H1 (cell line): ENCODE measurements at regions not wholly inside any gene's neighbourhood (a gene's known extent, or its start where the extent isn't known, plus 50 kb on each side); places are given as distances from the start of the nearest gene placed in this dataset.

Source experiments
- CTCF ChIA-PET: fragments of 300-600 bp; sonication (Branson Sonifier 250); formaldehyde crosslinking; loops from one replicate; lab custom pipeline; 2021; ENCODE audit not compliant: partially characterized antibody; lab: Charles Lee
- POLR2A ChIA-PET: fragments of 300-600 bp; sonication (Branson Sonifier 250); formaldehyde crosslinking; loops from one replicate; lab custom pipeline; 2021; ENCODE audit warnings: inconsistent platforms; ENCODE audit not compliant: partially characterized antibody; lab: Charles Lee
- DNase-seq, 2 experiments: peaks; one replicate each; pipeline versions ENCODE4 v3.0.0 to v3.0.0-alpha.2; 2010 to 2022; ENCODE audit warnings: low spot score in 2 of 2, low read depth in 1 of 2, mixed read lengths in 1 of 2
- FAIRE-seq: peaks from 2 replicates; lab custom pipeline; 2011; peaks lifted over from hg19 to GRCh38; lab: Jason Lieb, UNC
- H2AFZ ChIP-seq: 2 replicates; pipeline ENCODE4 v1.8.1; 2012; ENCODE audit warnings: low read length, inconsistent platforms
- H2AK5ac ChIP-seq: 2 replicates; pipeline ENCODE4 v1.6.1; 2013; ENCODE audit warnings: low read depth, low read length
- H2BK120ac ChIP-seq: replicated peaks from 2 replicates; pipeline ENCODE3; 2013; ENCODE audit warnings: low read depth, low read length, inconsistent platforms
- H2BK12ac ChIP-seq: 2 replicates; pipeline ENCODE4 v1.6.1; 2013; ENCODE audit warnings: low read depth, low read length
- H2BK15ac ChIP-seq: 2 replicates; pipeline ENCODE4 v1.6.1; 2013; ENCODE audit warnings: low read length
- H2BK20ac ChIP-seq: 2 replicates; pipeline ENCODE4 v1.6.1; 2013; ENCODE audit warnings: low read length
- H2BK5ac ChIP-seq: 2 replicates; pipeline ENCODE4 v1.6.1; 2013; ENCODE audit warnings: low read depth, low read length
- H3K14ac ChIP-seq: 2 replicates; pipeline ENCODE4 v1.6.1; 2013; ENCODE audit warnings: inconsistent platforms; ENCODE audit not compliant: insufficient read length
- H3K18ac ChIP-seq: 2 replicates; pipeline ENCODE4 v1.6.1; 2013; ENCODE audit warnings: low read length; ENCODE audit errors: extremely low read depth
- H3K23ac ChIP-seq: 2 replicates; pipeline ENCODE4 v1.6.1; 2013; ENCODE audit warnings: inconsistent platforms; ENCODE audit not compliant: insufficient read length
- H3K23me2 ChIP-seq: 2 replicates; pipeline ENCODE4 v1.6.1; 2013; ENCODE audit warnings: low read depth, low read length
- H3K27ac ChIP-seq: 2 replicates; pipeline ENCODE4 v1.6.1; 2011; ENCODE audit warnings: low read depth, low read length, inconsistent platforms
- H3K27me3 ChIP-seq, 4 experiments: replicated peaks in 1 of 4; 1 replicate in 1 of 4; 2 replicates in 3 of 4; pipeline versions ENCODE4 v1.6.1 to v1.8.1; 2011 to 2013; ENCODE audit warnings: low read length in 3 of 4, mild to moderate bottlenecking in 3 of 4, inconsistent platforms in 2 of 4, mixed read lengths in 2 of 4, moderate library complexity in 1 of 4; ENCODE audit not compliant: control insufficient read depth in 3 of 4, insufficient read depth in 3 of 4; ENCODE audit errors: extremely low read depth in 1 of 4
- H3K36me3 ChIP-seq, 4 experiments: 2 replicates each; pipeline versions ENCODE4 v1.6.1 to v1.8.1; 2011 to 2013; ENCODE audit warnings: mild to moderate bottlenecking in 4 of 4, low read length in 3 of 4, moderate library complexity in 2 of 4, control low read depth in 1 of 4, inconsistent platforms in 1 of 4; ENCODE audit not compliant: insufficient read depth in 4 of 4, control insufficient read depth in 2 of 4
- H3K4ac ChIP-seq: replicated peaks from 2 replicates; pipeline ENCODE3; 2013; ENCODE audit warnings: low read length, low read depth, mixed read lengths, inconsistent platforms; ENCODE audit not compliant: insufficient read length
- H3K4me1 ChIP-seq, 4 experiments: replicated peaks in 1 of 4; 1 replicate in 1 of 4; 2 replicates in 3 of 4; pipeline versions ENCODE4 v1.6.1 to v1.8.1; 2011 to 2013; ENCODE audit warnings: low read length in 3 of 4, inconsistent platforms in 2 of 4, mixed read lengths in 1 of 4; ENCODE audit not compliant: insufficient read depth in 4 of 4, control insufficient read depth in 3 of 4
- H3K4me2 ChIP-seq, 2 experiments: 2 replicates each; pipeline versions ENCODE4 v1.6.1 to v1.8.1; 2011 to 2013; ENCODE audit warnings: low read depth in 2 of 2, low read length in 2 of 2, control low read depth in 1 of 2, inconsistent platforms in 1 of 2, mild to moderate bottlenecking in 1 of 2; ENCODE audit not compliant: insufficient read depth in 1 of 2
- H3K4me3 ChIP-seq, 4 experiments: fragments of 200-600, 300-600 bp in 1 of 4; sonication (generic), shearing (Covaris generic), sonication (Bioruptor Twin) in 1 of 4; 2 replicates each; pipeline versions ENCODE4 v1.5.1 to v1.8.1; 2011 to 2016; ENCODE audit warnings: low read length in 4 of 4, low read depth in 3 of 4, control low read depth in 2 of 4, inconsistent platforms in 2 of 4, mild to moderate bottlenecking in 2 of 4, mixed read lengths in 1 of 4, moderate library complexity in 1 of 4; ENCODE audit not compliant: insufficient read depth in 2 of 4; ENCODE audit errors: extremely low read depth in 1 of 4
- H3K56ac ChIP-seq: replicated peaks from 2 replicates; pipeline ENCODE3; 2013; ENCODE audit warnings: low read depth, mild to moderate bottlenecking, mixed read lengths, low read length, inconsistent platforms; ENCODE audit not compliant: insufficient read length
- H3K79me1 ChIP-seq: 2 replicates; pipeline ENCODE4 v1.6.1; 2013; ENCODE audit warnings: low read depth, low read length, control low read depth
- H3K79me2 ChIP-seq, 2 experiments: 2 replicates each; pipeline versions ENCODE4 v1.6.1 to v1.8.1; 2012 to 2013; ENCODE audit warnings: low read length in 2 of 2, mild to moderate bottlenecking in 2 of 2, inconsistent platforms in 1 of 2; ENCODE audit not compliant: insufficient read depth in 2 of 2, control insufficient read depth in 1 of 2
- H3K9ac ChIP-seq, 4 experiments: replicated peaks in 1 of 4; 1 replicate in 1 of 4; 2 replicates in 3 of 4; pipeline versions ENCODE4 v1.6.1 to v1.8.1; 2011 to 2013; ENCODE audit warnings: low read depth in 3 of 4, low read length in 3 of 4, control low read depth in 2 of 4, mild to moderate bottlenecking in 2 of 4, moderate library complexity in 2 of 4, inconsistent platforms in 1 of 4; ENCODE audit errors: extremely low read depth in 1 of 4
- H3K9me3 ChIP-seq, 2 experiments: 2 replicates each; pipeline versions ENCODE4 v1.6.1 to v1.8.1; 2012 to 2013; ENCODE audit warnings: mild to moderate bottlenecking in 2 of 2, moderate library complexity in 2 of 2, control low read depth in 1 of 2, inconsistent platforms in 1 of 2, low read depth in 1 of 2, low read length in 1 of 2, mixed read lengths in 1 of 2; ENCODE audit not compliant: insufficient read depth in 2 of 2
- H4K20me1 ChIP-seq, 2 experiments: replicated peaks in 1 of 2; 2 replicates each; pipeline versions ENCODE3 to v1.8.1; 2011 to 2013; ENCODE audit warnings: inconsistent platforms in 2 of 2, low read length in 2 of 2, mild to moderate bottlenecking in 1 of 2; ENCODE audit not compliant: insufficient read depth in 2 of 2, control insufficient read depth in 1 of 2
- H4K5ac ChIP-seq: 2 replicates; pipeline ENCODE4 v1.6.1; 2013; ENCODE audit warnings: low read length, low read depth, mixed read lengths, inconsistent platforms; ENCODE audit not compliant: insufficient read length
- H4K8ac ChIP-seq: 2 replicates; pipeline ENCODE4 v1.8.0; 2013; ENCODE audit warnings: mild to moderate bottlenecking, moderate library complexity, low read length, inconsistent platforms; ENCODE audit not compliant: insufficient read depth; ENCODE audit errors: extremely low read depth
- H4K91ac ChIP-seq: replicated peaks from 2 replicates; pipeline ENCODE3; 2013; ENCODE audit warnings: low read length, mixed read lengths, inconsistent platforms; ENCODE audit not compliant: insufficient read length
- CEBPB ChIP-seq: IDR thresholded peaks from 2 replicates; pipeline ENCODE4 v1.6.1; 2012; ENCODE audit warnings: low read depth, low read length
- SIX5 ChIP-seq: IDR thresholded peaks from 2 replicates; pipeline ENCODE4 v1.6.1; 2011; ENCODE audit warnings: mild to moderate bottlenecking, low read depth, low read length
- WGBS, 2 experiments: shearing (Covaris generic) in 1 of 2; methylation state at CpG; one replicate each; pipeline versions ENCODE4 v1.1.6 to v1.1.7; 2013 to 2015; ENCODE audit warnings: low lambda C conversion rate in 2 of 2, mixed read lengths in 2 of 2, inconsistent platforms in 1 of 2, low coverage in 1 of 2, missing lambda C conversion rate in 1 of 2; ENCODE audit not compliant: insufficient replicate concordance in 2 of 2, insufficient coverage in 1 of 2, insufficient read length in 1 of 2; ENCODE audit errors: extremely low coverage in 1 of 2, missing lambda C conversion rate in 1 of 2; 5-methylcytosine and 5-hydroxymethylcytosine counted together

- Histone ChIP-seq H3K4ac (no peak overlapping the region), H2BK15ac (no peak overlapping the region), H3K4me1 (no peaks in the 10 kb centered on the region), H3K4me2 (no peak overlapping the region), H3K56ac (no peak overlapping the region), H3K4me3 (no peak overlapping the region), H2BK120ac (no peak overlapping the region), H3K79me2 (no peaks in the 10 kb centered on the region), H4K8ac (no peak overlapping the region), H3K23me2 (no peaks in the 10 kb centered on the region; the same call in 1 of the 2 replicates), H4K91ac (no peak overlapping the region), H3K18ac (no peak overlapping the region), H4K5ac (no peak overlapping the region), H2BK5ac (no peak overlapping the region), H3K27ac (no peak overlapping the region), H3K36me3 (no peaks in the 10 kb centered on the region), H3K14ac (no peak overlapping the region), H2AK5ac (no peak overlapping the region), H3K79me1 (no peaks in the 10 kb centered on the region), H4K20me1 (no peaks in the 10 kb centered on the region), H3K9me3 (no peaks in the 10 kb centered on the region), H3K27me3 (no peaks in the 10 kb centered on the region), H2AFZ (no peak overlapping the region), H2BK20ac (no peak overlapping the region), H2BK12ac (no peak overlapping the region), H3K23ac (no peak overlapping the region), H3K9ac (no peak overlapping the region)
- FAIRE-seq (no peak), DNase-seq (no peak)
- ChIA-PET POLR2A (no interaction called here), CTCF (interaction anchor here (0.7 kb wide), 1 partner anchor 9 kb away, joined by 3 read pairs; no protein-coding TSS in a partner anchor)
- 90% methylated on average over 1 of the region's 1 CpG; no CpG with 5 or more reads in 1 of the 2 experiments for WGBS, 2 experiments
- peak; percentile 20; the same call in 1 of the 2 replicates for TF ChIP-seq CEBPB
- no peak for TF ChIP-seq SIX5
- TF ChIP-seq, all 59 proteins: peak for 1
These were observed 498.7 kb downstream of the SOX5 start for GRCh38 chr12:23450810-23451209.
